SK-N-SH treated with all-trans-retinoic acid at 6 μM for 48 hours (cell line): ENCODE measurements at regions not wholly inside any gene's neighbourhood (a gene's known extent, or its start where the extent isn't known, plus 50 kb on each side); places are given as distances from the start of the nearest gene placed in this dataset.

Source experiments
- CREB5 ChIP-seq: fragments of 250-450 bp; sonication (Bioruptor Pico); IDR thresholded peaks from 2 replicates; pipeline ENCODE4 v1.5.1; 2020; ENCODE audit warnings: low read depth, mild to moderate bottlenecking, moderate library complexity
- ESRRG ChIP-seq: fragments of 250-450 bp; sonication (Bioruptor Pico); IDR thresholded peaks from 2 replicates; pipeline ENCODE4 v1.6.1; 2021; ENCODE audit warnings: mild to moderate bottlenecking
- PATZ1 ChIP-seq: fragments of 250-450 bp; sonication (Bioruptor Pico); IDR thresholded peaks from 2 replicates; pipeline ENCODE4 v1.8.0; 2020; ENCODE audit warnings: mild to moderate bottlenecking, moderate library complexity, borderline replicate concordance
- RARB ChIP-seq: fragments of 250-450 bp; sonication (Bioruptor Pico); IDR thresholded peaks from 2 replicates; pipeline ENCODE4 v1.8.0; 2021; ENCODE audit warnings: mild to moderate bottlenecking, moderate library complexity
- ZNF565 ChIP-seq: fragments of 450-650 bp; formaldehyde crosslinking; conservative IDR thresholded peaks from 2 replicates; pipeline ENCODE4 v1.5.0; 2020; ENCODE audit warnings: low read depth, mild to moderate bottlenecking, moderate library complexity
- ZNF8 ChIP-seq: fragments of 450-650 bp; formaldehyde crosslinking; IDR thresholded peaks from 2 replicates; pipeline ENCODE4 v1.5.0; 2020; ENCODE audit warnings: mild to moderate bottlenecking, moderate library complexity
- TF ChIP-seq, protein P1 (sequence below): fragments of 250-450 bp; sonication (Bioruptor Pico); IDR thresholded peaks from 2 replicates; pipeline ENCODE4 v1.5.0; 2020; ENCODE audit warnings: mild to moderate bottlenecking, moderate library complexity

GRCh38 chr5:173743641-173744343 is 127.3 kb upstream of the BOD1 start:
- TF ChIP-seq ESRRG (CRISPR knock-in tag) (no peak), RARB (no peak), CREB5 (CRISPR knock-in tag) (no peak), PATZ1 (CRISPR knock-in tag) (no peak), ZNF8 (no peak), ZNF565 (CRISPR knock-in tag) (no peak)
- TF ChIP-seq, protein P1, sequence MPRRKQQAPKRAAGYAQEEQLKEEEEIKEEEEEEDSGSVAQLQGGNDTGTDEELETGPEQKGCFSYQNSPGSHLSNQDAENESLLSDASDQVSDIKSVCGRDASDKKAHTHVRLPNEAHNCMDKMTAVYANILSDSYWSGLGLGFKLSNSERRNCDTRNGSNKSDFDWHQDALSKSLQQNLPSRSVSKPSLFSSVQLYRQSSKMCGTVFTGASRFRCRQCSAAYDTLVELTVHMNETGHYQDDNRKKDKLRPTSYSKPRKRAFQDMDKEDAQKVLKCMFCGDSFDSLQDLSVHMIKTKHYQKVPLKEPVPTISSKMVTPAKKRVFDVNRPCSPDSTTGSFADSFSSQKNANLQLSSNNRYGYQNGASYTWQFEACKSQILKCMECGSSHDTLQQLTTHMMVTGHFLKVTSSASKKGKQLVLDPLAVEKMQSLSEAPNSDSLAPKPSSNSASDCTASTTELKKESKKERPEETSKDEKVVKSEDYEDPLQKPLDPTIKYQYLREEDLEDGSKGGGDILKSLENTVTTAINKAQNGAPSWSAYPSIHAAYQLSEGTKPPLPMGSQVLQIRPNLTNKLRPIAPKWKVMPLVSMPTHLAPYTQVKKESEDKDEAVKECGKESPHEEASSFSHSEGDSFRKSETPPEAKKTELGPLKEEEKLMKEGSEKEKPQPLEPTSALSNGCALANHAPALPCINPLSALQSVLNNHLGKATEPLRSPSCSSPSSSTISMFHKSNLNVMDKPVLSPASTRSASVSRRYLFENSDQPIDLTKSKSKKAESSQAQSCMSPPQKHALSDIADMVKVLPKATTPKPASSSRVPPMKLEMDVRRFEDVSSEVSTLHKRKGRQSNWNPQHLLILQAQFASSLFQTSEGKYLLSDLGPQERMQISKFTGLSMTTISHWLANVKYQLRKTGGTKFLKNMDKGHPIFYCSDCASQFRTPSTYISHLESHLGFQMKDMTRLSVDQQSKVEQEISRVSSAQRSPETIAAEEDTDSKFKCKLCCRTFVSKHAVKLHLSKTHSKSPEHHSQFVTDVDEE (CRISPR knock-in tag), result no peak
